Stimulated activated naive CD8-positive, alpha-beta T cell treated with anti-CD3 and anti-CD28 coated beads, Interleukin-15, Interleukin-2, amounts not matched to agents 100 ng/mL and 50 ng/mL, for 24 hours (primary cell): ENCODE measurements at regions not wholly inside any gene's neighbourhood (a gene's known extent, or its start where the extent isn't known, plus 50 kb on each side); places are given as distances from the start of the nearest gene placed in this dataset.
"Not testable (repeated sequence)": the region's sequence is repeated elsewhere in the genome, so short reads cannot be mapped to it uniquely, and the experiment has no call there.

ENCODE experiments used
- H3K27ac Mint-ChIP-seq: one replicate; pipeline ENCODE4 v1.8.0; 2021; ENCODE audit warnings: mild to moderate bottlenecking, mixed read lengths
- H3K27me3 Mint-ChIP-seq: one replicate; pipeline ENCODE4 v1.8.0; 2021; ENCODE audit warnings: mixed read lengths
- H3K36me3 Mint-ChIP-seq: one replicate; pipeline ENCODE4 v1.8.0; 2021; ENCODE audit warnings: low read depth, mixed read lengths
- H3K4me1 Mint-ChIP-seq: one replicate; pipeline ENCODE4 v1.8.0; 2021; ENCODE audit warnings: low read depth, mixed read lengths
- H3K4me3 Mint-ChIP-seq: one replicate; pipeline ENCODE4 v1.8.0; 2021; ENCODE audit warnings: mild to moderate bottlenecking, mixed read lengths
- H3K9me3 Mint-ChIP-seq: one replicate; pipeline ENCODE4 v1.8.0; 2021; ENCODE audit warnings: mixed read lengths

- H3K9me3 Mint-ChIP-seq: peaks cover 11% of the 10 kb centered on the region
- no peaks in the 10 kb centered on the region for H3K4me1 Mint-ChIP-seq
- peaks cover 17% of the 10 kb centered on the region for H3K27me3 Mint-ChIP-seq
- no peak overlapping the region for H3K27ac Mint-ChIP-seq
- H3K36me3 Mint-ChIP-seq: no peaks in the 10 kb centered on the region
- H3K4me3 Mint-ChIP-seq: no peak overlapping the region
Measured at GRCh38 chr5:38783011-38783561, 62.7 kb upstream of the OSMR start.

GRCh38 chr5:38789134-38789533 lies 56.7 kb upstream of the OSMR start:
- Mint-ChIP-seq H3K27me3 (peaks cover 42% of the 10 kb centered on the region), H3K36me3 (no peaks in the 10 kb centered on the region), H3K4me1 (no peaks in the 10 kb centered on the region), H3K27ac (no peak overlapping the region), H3K9me3 (peaks cover 8% of the 10 kb centered on the region), H3K4me3 (no peak overlapping the region)

- H3K27ac Mint-ChIP-seq: no peak overlapping the region
- H3K9me3 Mint-ChIP-seq: peaks cover 8% of the 10 kb centered on the region
- H3K36me3 Mint-ChIP-seq: no peaks in the 10 kb centered on the region
- H3K27me3 Mint-ChIP-seq: peaks cover 46% of the 10 kb centered on the region
- no peak overlapping the region for H3K4me3 Mint-ChIP-seq
- H3K4me1 Mint-ChIP-seq: no peaks in the 10 kb centered on the region
Measured at GRCh38 chr5:38789777-38790176, 56.0 kb upstream of the OSMR start.

DNA sequence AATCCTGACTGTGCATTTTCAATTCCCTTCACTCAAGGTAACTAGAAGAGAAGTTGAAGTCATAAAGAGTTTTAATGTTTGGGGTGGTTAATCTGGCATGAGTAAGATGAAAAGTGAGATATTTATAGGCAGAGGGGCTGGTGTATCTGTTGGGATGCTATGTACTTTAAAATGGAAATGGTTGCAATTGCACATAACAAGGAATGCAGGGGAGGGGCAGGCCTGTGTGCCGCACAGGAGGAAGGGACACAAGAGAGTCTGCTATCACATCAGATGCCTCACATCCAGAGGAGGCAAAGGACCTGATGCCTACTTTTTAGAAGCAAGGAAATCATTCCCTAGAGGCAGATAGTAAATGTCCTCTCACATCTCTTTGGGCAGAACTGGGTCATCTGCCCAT lies 55.5 kb upstream of the OSMR start:
- no peak overlapping the region for H3K27ac Mint-ChIP-seq
- H3K4me3 Mint-ChIP-seq: no peak overlapping the region
- peaks cover 48% of the 10 kb centered on the region for H3K27me3 Mint-ChIP-seq
- peaks cover 8% of the 10 kb centered on the region for H3K9me3 Mint-ChIP-seq
- H3K36me3 Mint-ChIP-seq: no peaks in the 10 kb centered on the region
- no peaks in the 10 kb centered on the region for H3K4me1 Mint-ChIP-seq

DNA sequence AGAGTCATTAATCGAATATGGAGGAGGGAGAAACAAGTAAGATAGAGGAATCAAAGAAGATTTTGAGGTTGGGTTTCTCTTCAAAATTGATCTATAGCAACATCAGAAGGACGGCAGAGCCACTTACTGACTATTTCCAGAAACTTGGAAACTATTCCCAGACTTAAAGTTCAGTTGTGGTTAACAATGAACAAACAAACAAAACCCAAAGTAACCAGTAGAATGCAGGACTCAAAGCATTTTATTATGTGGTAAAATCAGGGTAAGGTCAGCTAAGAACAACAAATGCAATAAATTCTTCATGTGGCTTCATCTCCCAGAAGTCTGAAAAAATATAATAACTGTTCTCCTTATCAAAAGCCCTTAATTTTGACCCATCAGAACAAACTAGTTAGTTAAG lies 54.9 kb upstream of the OSMR start:
- H3K4me1 Mint-ChIP-seq: no peaks in the 10 kb centered on the region
- H3K9me3 Mint-ChIP-seq: peaks cover 8% of the 10 kb centered on the region
- H3K27me3 Mint-ChIP-seq: peaks cover 50% of the 10 kb centered on the region
- no peak overlapping the region for H3K4me3 Mint-ChIP-seq
- no peak overlapping the region for H3K27ac Mint-ChIP-seq
- no peaks in the 10 kb centered on the region for H3K36me3 Mint-ChIP-seq

- H3K4me3 Mint-ChIP-seq: no peak overlapping the region
- no peaks in the 10 kb centered on the region for H3K9me3 Mint-ChIP-seq
- H3K27me3 Mint-ChIP-seq: peaks cover 47% of the 10 kb centered on the region
- peaks cover 6% of the 10 kb centered on the region for H3K4me1 Mint-ChIP-seq
- H3K27ac Mint-ChIP-seq: no peak overlapping the region
- H3K36me3 Mint-ChIP-seq: no peaks in the 10 kb centered on the region
Measured at GRCh38 chr5:38793099-38793498, 52.7 kb upstream of the OSMR start.

GRCh38 chr5:38794037-38794436 lies 51.8 kb upstream of the OSMR start:
- peaks cover 51% of the 10 kb centered on the region for H3K27me3 Mint-ChIP-seq
- H3K4me1 Mint-ChIP-seq, H3K4me3 Mint-ChIP-seq, H3K9me3 Mint-ChIP-seq, H3K27ac Mint-ChIP-seq, H3K36me3 Mint-ChIP-seq: not testable (repeated sequence)

GRCh38 chr5:38794986-38795385 lies 50.8 kb upstream of the OSMR start:
- H3K9me3 Mint-ChIP-seq: no peaks in the 10 kb centered on the region
- peaks cover 49% of the 10 kb centered on the region for H3K27me3 Mint-ChIP-seq
- H3K36me3 Mint-ChIP-seq: no peaks in the 10 kb centered on the region
- H3K27ac Mint-ChIP-seq: no peak overlapping the region
- H3K4me1 Mint-ChIP-seq: peaks cover 6% of the 10 kb centered on the region
- H3K4me3 Mint-ChIP-seq: no peak overlapping the region

GRCh38 chr5:38795986-38796741 lies 49.6 kb upstream of the OSMR start:
- Mint-ChIP-seq H3K4me1 (peaks cover 6% of the 10 kb centered on the region), H3K27me3 (peaks cover 41% of the 10 kb centered on the region), H3K4me3 (no peak overlapping the region), H3K36me3 (no peaks in the 10 kb centered on the region), H3K9me3 (no peaks in the 10 kb centered on the region), H3K27ac (no peak overlapping the region)
